GM18499 (cell line): ENCODE measurements at regions not wholly inside any gene's neighbourhood (a gene's known extent, or its start where the extent isn't known, plus 50 kb on each side); places are given as distances from the start of the nearest gene placed in this dataset.

Source experiments
- ATAC-seq: cut with Tn5 transposase; IDR thresholded peaks from one replicate; pipeline ENCODE4 v1.9.1; 2021; ENCODE audit warnings: moderate number of reproducible peaks; ENCODE audit not compliant: insufficient read depth, unreplicated experiment

GRCh38 chr11:80194625-80195024, 753.8 kb upstream of the TENM4 start:
- ATAC-seq, result no peak

- no peak for ATAC-seq
Measured at GRCh38 chr11:80194016-80194415, 753.2 kb upstream of the TENM4 start.

GRCh38 chr11:80188076-80188627, 747.3 kb upstream of the TENM4 start:
- ATAC-seq, result no peak

GRCh38 chr11:80186692-80187091, 745.9 kb upstream of the TENM4 start:
- ATAC-seq, result no peak

- ATAC-seq, result no peak
Measured at GRCh38 chr11:80182901-80183300, 742.1 kb upstream of the TENM4 start.

- no peak for ATAC-seq
Measured at GRCh38 chr11:80173371-80174136, 732.7 kb upstream of the TENM4 start.

- ATAC-seq, result no peak
Measured at GRCh38 chr11:80168796-80169195, 728.0 kb upstream of the TENM4 start.

- no peak for ATAC-seq
Measured at GRCh38 chr11:80167766-80168165, 726.9 kb upstream of the TENM4 start.

GRCh38 chr11:80165744-80166143, 724.9 kb upstream of the TENM4 start:
- no peak for ATAC-seq

GRCh38 chr11:80163441-80163840, 722.6 kb upstream of the TENM4 start:
- no peak for ATAC-seq

- no peak for ATAC-seq
Measured at GRCh38 chr11:80163011-80163410, 722.2 kb upstream of the TENM4 start.

- no peak for ATAC-seq
Measured at GRCh38 chr11:80162387-80162786, 721.6 kb upstream of the TENM4 start.

- no peak for ATAC-seq
Measured at GRCh38 chr11:80157447-80157846, 716.6 kb upstream of the TENM4 start.

- ATAC-seq, result no peak
Measured at GRCh38 chr11:80156062-80156461, 715.2 kb upstream of the TENM4 start.

GRCh38 chr11:80155412-80156017, 714.7 kb upstream of the TENM4 start:
- ATAC-seq, result no peak

GRCh38 chr11:80146232-80146631, 705.4 kb upstream of the TENM4 start:
- ATAC-seq, result no peak

- no peak for ATAC-seq
Measured at GRCh38 chr11:80144897-80145594, 704.2 kb upstream of the TENM4 start.

GRCh38 chr11:80136991-80137390, 696.2 kb upstream of the TENM4 start:
- no peak for ATAC-seq

GRCh38 chr11:80129396-80129795, 688.6 kb upstream of the TENM4 start:
- no peak for ATAC-seq

GRCh38 chr11:80122211-80122610, 681.4 kb upstream of the TENM4 start:
- no peak for ATAC-seq

GRCh38 chr11:80118073-80118472, 677.2 kb upstream of the TENM4 start:
- ATAC-seq, result no peak
